ENCODE measurements at regions not wholly inside any gene's neighbourhood (a gene's known extent, or its start where the extent isn't known, plus 50 kb on each side); places are given as distances from the start of the nearest gene placed in this dataset.

GRCh38 chr2:71876542-71877451 is 270.9 kb downstream of the CYP26B1 start:
- H3K27ac Mint-ChIP-seq, result no peak overlapping the region
- DNase-seq, result no peak
- H3K4me3 Mint-ChIP-seq, result no peak overlapping the region
- H3K27me3 Mint-ChIP-seq, result peaks cover 2% of the 10 kb centered on the region
- no peaks in the 10 kb centered on the region for H3K9me3 Mint-ChIP-seq
- intact Hi-C loops (cut with micrococcal nuclease), result no loop called here
- TF ChIP-seq, protein P1, sequence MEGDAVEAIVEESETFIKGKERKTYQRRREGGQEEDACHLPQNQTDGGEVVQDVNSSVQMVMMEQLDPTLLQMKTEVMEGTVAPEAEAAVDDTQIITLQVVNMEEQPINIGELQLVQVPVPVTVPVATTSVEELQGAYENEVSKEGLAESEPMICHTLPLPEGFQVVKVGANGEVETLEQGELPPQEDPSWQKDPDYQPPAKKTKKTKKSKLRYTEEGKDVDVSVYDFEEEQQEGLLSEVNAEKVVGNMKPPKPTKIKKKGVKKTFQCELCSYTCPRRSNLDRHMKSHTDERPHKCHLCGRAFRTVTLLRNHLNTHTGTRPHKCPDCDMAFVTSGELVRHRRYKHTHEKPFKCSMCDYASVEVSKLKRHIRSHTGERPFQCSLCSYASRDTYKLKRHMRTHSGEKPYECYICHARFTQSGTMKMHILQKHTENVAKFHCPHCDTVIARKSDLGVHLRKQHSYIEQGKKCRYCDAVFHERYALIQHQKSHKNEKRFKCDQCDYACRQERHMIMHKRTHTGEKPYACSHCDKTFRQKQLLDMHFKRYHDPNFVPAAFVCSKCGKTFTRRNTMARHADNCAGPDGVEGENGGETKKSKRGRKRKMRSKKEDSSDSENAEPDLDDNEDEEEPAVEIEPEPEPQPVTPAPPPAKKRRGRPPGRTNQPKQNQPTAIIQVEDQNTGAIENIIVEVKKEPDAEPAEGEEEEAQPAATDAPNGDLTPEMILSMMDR (IDR thresholded peaks at IDR 0.05), result no peak
- CTCF ChIA-PET, result no interaction called here
- ATAC-seq, result no peak
- POLR2A ChIA-PET, result no interaction called here
- H3K4me1 Mint-ChIP-seq (ENCODE audit: low read depth), result no peaks in the 10 kb centered on the region
- H3K36me3 Mint-ChIP-seq (ENCODE audit: low read depth), result no peaks in the 10 kb centered on the region

DNA sequence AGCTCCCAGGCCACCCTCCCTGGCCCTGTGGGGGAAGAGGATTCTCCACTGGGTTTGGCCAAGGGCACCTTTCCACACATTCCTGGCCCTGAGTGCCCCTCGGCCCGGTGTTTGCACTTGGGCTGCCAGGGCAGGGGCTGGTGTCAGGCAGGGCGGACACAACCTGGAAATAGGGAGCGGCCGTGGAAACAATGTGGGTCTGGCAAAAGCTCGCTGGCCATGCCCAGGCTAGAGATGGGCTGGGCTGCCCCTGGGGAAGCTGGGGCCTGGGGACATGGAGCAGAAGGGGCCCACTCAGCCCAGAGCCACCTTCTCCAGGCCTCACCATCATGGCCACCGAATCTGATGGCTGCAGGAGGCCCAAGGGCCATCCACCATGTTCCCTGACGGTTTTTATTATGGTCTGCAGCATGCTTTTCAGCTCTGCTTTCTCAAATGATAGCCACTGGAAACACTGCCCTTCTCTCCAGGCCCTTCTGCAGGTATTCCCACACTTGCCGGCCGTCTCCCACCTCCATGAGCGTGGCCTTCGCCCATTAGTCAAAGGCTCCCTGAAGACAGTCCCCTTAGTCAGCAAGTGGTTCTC is 275.1 kb downstream of the CYP26B1 start:
- TF ChIP-seq, protein P1 (IDR thresholded peaks at IDR 0.05), result no peak
- Mint-ChIP-seq H3K9me3 (no peaks in the 10 kb centered on the region), H3K4me3 (no peak overlapping the region), H3K27ac (no peak overlapping the region), H3K27me3 (peaks cover 5% of the 10 kb centered on the region), H3K36me3 (ENCODE audit: low read depth) (no peaks in the 10 kb centered on the region), H3K4me1 (ENCODE audit: low read depth) (no peaks in the 10 kb centered on the region)
- ChIA-PET CTCF (no interaction called here), POLR2A (no interaction called here)
- intact Hi-C loops (cut with micrococcal nuclease), result no loop called here
- no peak for DNase-seq
- no peak for ATAC-seq

DNA sequence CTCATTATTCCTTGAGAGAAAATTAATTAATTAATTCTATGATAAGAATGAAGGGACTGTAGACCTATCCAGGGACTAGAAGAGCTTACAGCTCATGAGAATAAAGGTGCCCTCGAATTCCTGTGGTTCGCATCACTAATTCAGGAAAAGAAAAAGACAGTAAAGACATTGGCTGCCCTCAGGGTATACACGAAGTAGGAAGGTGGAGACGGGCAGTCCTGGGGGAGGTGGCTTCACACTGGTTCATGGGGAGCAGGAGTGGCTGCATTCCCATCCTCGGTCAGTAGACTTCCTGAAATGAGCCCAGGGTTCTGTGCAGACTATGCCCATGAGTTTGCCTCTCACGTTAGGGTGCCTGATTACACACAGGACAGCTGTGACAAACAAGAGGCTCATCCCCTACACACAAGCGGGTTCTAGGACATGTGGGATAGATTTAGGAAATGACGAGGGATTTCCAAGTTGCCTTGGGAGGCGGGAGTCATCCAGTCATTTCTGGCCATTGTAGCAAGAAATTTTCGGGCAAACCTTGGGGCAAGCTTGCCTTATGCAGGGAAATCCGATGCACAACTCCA is 282.2 kb downstream of the CYP26B1 start:
- Mint-ChIP-seq H3K27ac (no peak overlapping the region), H3K4me1 (ENCODE audit: low read depth) (no peaks in the 10 kb centered on the region), H3K36me3 (ENCODE audit: low read depth) (no peaks in the 10 kb centered on the region), H3K27me3 (no peaks in the 10 kb centered on the region), H3K9me3 (no peaks in the 10 kb centered on the region), H3K4me3 (no peak overlapping the region)
- TF ChIP-seq, protein P1 (IDR thresholded peaks at IDR 0.05), result no peak
- CTCF ChIA-PET, result no interaction called here
- intact Hi-C loops (cut with micrococcal nuclease), result no loop called here
- no peak for ATAC-seq
- POLR2A ChIA-PET, result no interaction called here
- no peak for DNase-seq

GRCh38 chr2:71864085-71864484 is 283.6 kb downstream of the CYP26B1 start:
- H3K36me3 Mint-ChIP-seq (ENCODE audit: low read depth), result no peaks in the 10 kb centered on the region
- H3K27me3 Mint-ChIP-seq, result no peaks in the 10 kb centered on the region
- no peak for DNase-seq
- H3K27ac Mint-ChIP-seq, result no peak overlapping the region
- ChIA-PET POLR2A (no interaction called here), CTCF (no interaction called here)
- H3K4me1 Mint-ChIP-seq (ENCODE audit: low read depth), result no peaks in the 10 kb centered on the region
- TF ChIP-seq, protein P1 (IDR thresholded peaks at IDR 0.05), result no peak
- H3K4me3 Mint-ChIP-seq, result no peak overlapping the region
- no peak for ATAC-seq
- intact Hi-C loops (cut with micrococcal nuclease), result no loop called here
- H3K9me3 Mint-ChIP-seq, result no peaks in the 10 kb centered on the region

GRCh38 chr2:71863396-71863795 is 284.3 kb downstream of the CYP26B1 start:
- CTCF ChIA-PET, result no interaction called here
- Mint-ChIP-seq H3K4me3 (no peak overlapping the region), H3K36me3 (ENCODE audit: low read depth) (no peaks in the 10 kb centered on the region), H3K27me3 (no peaks in the 10 kb centered on the region), H3K9me3 (no peaks in the 10 kb centered on the region), H3K27ac (no peak overlapping the region), H3K4me1 (ENCODE audit: low read depth) (no peaks in the 10 kb centered on the region)
- intact Hi-C loops (cut with micrococcal nuclease), result no loop called here
- POLR2A ChIA-PET, result no interaction called here
- TF ChIP-seq, protein P1 (IDR thresholded peaks at IDR 0.05), result no peak
- ATAC-seq (no peak), DNase-seq (no peak)
